Stimulated activated memory B cell treated with anti-CD40 and anti-IgM and Interleukin-4, amounts not matched to agents 10 μg/mL and 1 μg/mL and 100 μg/mL, for 72 hours (primary cell): ENCODE measurements at regions not wholly inside any gene's neighbourhood (a gene's known extent, or its start where the extent isn't known, plus 50 kb on each side); places are given as distances from the start of the nearest gene placed in this dataset.
A peak's percentile ranks its signal among the peaks of the same experiment; 100 is the strongest.

ENCODE experiments used
- ATAC-seq: fragments of 150-1000 bp; cut with Tn5 transposase; 2 replicates; pipeline ENCODE4 v1.10.0; 2021
- H3K27ac Mint-ChIP-seq: one replicate; pipeline ENCODE4 v1.8.0; 2022; ENCODE audit warnings: mild to moderate bottlenecking, mixed read lengths
- H3K27me3 Mint-ChIP-seq: one replicate; pipeline ENCODE4 v1.8.0; 2022; ENCODE audit warnings: mixed read lengths
- H3K36me3 Mint-ChIP-seq: one replicate; pipeline ENCODE4 v1.8.0; 2022; ENCODE audit warnings: mixed read lengths
- H3K4me1 Mint-ChIP-seq: one replicate; pipeline ENCODE4 v1.8.0; 2022; ENCODE audit warnings: mixed read lengths
- H3K4me3 Mint-ChIP-seq: one replicate; pipeline ENCODE4 v1.8.0; 2022; ENCODE audit warnings: mild to moderate bottlenecking, moderate library complexity, mixed read lengths
- H3K9me3 Mint-ChIP-seq: one replicate; pipeline ENCODE4 v1.8.0; 2022; ENCODE audit warnings: mixed read lengths

DNA sequence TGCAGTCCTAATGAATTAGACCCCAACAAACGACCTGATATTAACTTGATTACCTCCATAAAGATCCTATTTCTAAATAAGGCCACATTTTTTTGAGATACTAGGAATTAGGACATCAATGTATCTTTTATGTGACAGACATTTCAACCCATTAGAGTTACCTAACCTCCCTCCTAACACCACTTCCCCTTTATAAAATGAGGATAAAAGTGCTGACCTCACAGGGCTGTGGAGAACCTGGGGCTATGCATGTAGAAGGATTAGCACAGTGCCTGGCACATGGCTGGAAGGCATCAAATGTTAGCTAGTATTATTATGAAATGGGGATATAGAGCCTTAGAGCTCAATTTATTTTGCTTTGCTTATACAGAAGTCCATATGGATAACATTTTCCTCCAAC lies 53.5 kb upstream of the LRRN1 start:
- H3K9me3 Mint-ChIP-seq = no peaks in the 10 kb centered on the region
- H3K4me3 Mint-ChIP-seq = no peak overlapping the region
- no peak for ATAC-seq
- H3K4me1 Mint-ChIP-seq = peaks cover 37% of the 10 kb centered on the region
- no peaks in the 10 kb centered on the region for H3K36me3 Mint-ChIP-seq
- no peaks in the 10 kb centered on the region for H3K27me3 Mint-ChIP-seq
- H3K27ac Mint-ChIP-seq = peak overlapping the region; percentile 45

DNA sequence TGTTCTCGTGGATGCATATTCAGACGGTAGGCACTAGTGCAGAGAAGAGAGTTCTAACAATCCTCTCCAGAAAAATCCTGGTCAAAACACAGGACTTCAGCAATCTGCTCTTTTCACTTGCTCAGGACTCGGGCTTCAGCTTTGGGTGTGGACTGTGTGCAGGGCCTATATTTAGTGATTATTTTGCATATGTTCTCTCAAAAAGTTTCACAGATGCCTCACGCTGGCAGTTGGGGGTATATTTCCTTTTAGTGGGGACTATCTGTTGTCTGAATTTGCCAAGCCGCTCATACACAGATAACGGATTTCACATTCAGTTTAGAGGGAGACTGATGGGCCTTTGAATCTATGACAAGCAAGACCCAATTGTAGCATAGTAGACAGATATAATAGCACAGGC lies 54.4 kb upstream of the LRRN1 start:
- Mint-ChIP-seq H3K27ac (peak overlapping the region; percentile 45), H3K9me3 (no peaks in the 10 kb centered on the region), H3K4me1 (peaks cover 46% of the 10 kb centered on the region), H3K4me3 (peak overlapping the region; percentile 3), H3K36me3 (no peaks in the 10 kb centered on the region), H3K27me3 (no peaks in the 10 kb centered on the region)
- peak; percentile 60 for ATAC-seq

- ATAC-seq = no peak
- Mint-ChIP-seq H3K4me3 (no peak overlapping the region), H3K27me3 (no peaks in the 10 kb centered on the region), H3K36me3 (no peaks in the 10 kb centered on the region), H3K4me1 (peaks cover 49% of the 10 kb centered on the region), H3K27ac (peak overlapping the region; percentile 45), H3K9me3 (no peaks in the 10 kb centered on the region)
Observed at GRCh38 chr3:3743754-3744153, 55.5 kb upstream of the LRRN1 start.

DNA sequence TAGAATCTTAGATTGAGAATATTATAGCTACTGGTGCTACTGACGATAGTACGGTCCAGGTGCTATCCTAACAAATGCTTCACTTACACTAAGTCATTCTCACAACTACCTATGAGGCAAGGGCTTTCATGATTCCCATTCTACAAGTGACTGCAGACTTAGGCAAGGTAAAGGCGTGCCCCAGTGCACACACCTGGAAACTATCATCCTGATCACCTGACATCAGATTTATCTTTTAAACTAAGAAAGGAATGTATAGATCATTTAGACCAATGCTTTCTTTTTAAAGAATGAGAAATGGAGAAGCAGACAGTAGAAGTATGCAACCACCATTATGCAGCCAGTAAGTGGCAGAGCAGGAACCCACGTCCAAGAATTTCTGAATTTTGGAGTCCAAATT lies 59.2 kb upstream of the LRRN1 start:
- no peak overlapping the region for H3K4me3 Mint-ChIP-seq
- H3K27me3 Mint-ChIP-seq = no peaks in the 10 kb centered on the region
- no peaks in the 10 kb centered on the region for H3K36me3 Mint-ChIP-seq
- ATAC-seq = no peak
- H3K9me3 Mint-ChIP-seq = no peaks in the 10 kb centered on the region
- peak overlapping the region; percentile 32 for H3K27ac Mint-ChIP-seq
- H3K4me1 Mint-ChIP-seq = peaks cover 40% of the 10 kb centered on the region

- no peaks in the 10 kb centered on the region for H3K27me3 Mint-ChIP-seq
- H3K27ac Mint-ChIP-seq = no peak overlapping the region
- peaks cover 35% of the 10 kb centered on the region for H3K4me1 Mint-ChIP-seq
- ATAC-seq = no peak
- no peaks in the 10 kb centered on the region for H3K9me3 Mint-ChIP-seq
- H3K36me3 Mint-ChIP-seq = no peaks in the 10 kb centered on the region
- no peak overlapping the region for H3K4me3 Mint-ChIP-seq
Observed at GRCh38 chr3:3739330-3740060, 59.7 kb upstream of the LRRN1 start.

DNA sequence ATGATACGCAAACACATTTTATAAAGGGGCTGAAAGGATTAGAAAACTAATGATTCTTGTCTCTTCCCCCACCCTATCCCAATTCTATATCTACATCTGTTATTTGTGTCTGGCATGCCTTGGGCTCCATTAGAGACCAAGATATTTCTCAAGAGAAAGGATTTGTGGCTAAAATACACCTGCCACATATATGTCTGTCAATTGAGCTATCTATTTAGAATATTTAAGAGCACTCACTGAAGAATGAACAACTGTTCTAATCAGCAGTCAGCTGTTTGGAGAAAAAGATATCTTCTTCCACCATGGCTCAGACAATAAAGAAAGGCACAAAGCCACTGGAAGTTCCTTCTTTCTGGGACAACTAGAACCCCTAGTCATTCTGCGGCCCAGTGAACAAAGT lies 61.7 kb upstream of the LRRN1 start:
- Mint-ChIP-seq H3K4me3 (no peak overlapping the region), H3K27ac (no peak overlapping the region), H3K36me3 (no peaks in the 10 kb centered on the region), H3K27me3 (no peaks in the 10 kb centered on the region), H3K9me3 (no peaks in the 10 kb centered on the region), H3K4me1 (peaks cover 23% of the 10 kb centered on the region)
- ATAC-seq = no peak

- Mint-ChIP-seq H3K4me1 (peaks cover 14% of the 10 kb centered on the region), H3K27me3 (no peaks in the 10 kb centered on the region), H3K36me3 (no peaks in the 10 kb centered on the region), H3K27ac (no peak overlapping the region), H3K4me3 (no peak overlapping the region), H3K9me3 (no peaks in the 10 kb centered on the region)
- no peak for ATAC-seq
Observed at GRCh38 chr3:3735919-3736318, 63.3 kb upstream of the LRRN1 start.

- Mint-ChIP-seq H3K27ac (no peak overlapping the region), H3K4me1 (peaks cover 3% of the 10 kb centered on the region), H3K36me3 (no peaks in the 10 kb centered on the region), H3K4me3 (no peak overlapping the region), H3K27me3 (no peaks in the 10 kb centered on the region), H3K9me3 (no peaks in the 10 kb centered on the region)
- ATAC-seq = no peak
Observed at GRCh38 chr3:3734881-3735280, 64.3 kb upstream of the LRRN1 start.

DNA sequence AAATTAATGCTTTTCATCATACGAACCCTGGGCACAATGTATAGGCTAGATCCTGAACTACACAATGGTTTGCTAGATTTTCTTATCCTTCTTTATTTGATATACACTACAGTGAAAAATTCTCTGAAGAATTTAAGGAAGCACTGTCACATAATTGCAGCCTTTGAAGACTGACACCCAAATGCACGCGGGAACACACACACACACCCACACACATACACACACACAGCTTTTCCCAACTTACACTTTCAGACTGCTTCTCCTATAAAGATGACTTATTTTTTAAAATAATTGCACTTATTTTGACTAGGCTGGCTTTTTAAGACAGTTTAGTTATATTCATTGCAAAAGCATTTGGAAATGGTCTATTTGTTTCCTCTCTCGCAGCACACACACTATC lies 70.0 kb upstream of the LRRN1 start:
- no peaks in the 10 kb centered on the region for H3K36me3 Mint-ChIP-seq
- H3K4me3 Mint-ChIP-seq = no peak overlapping the region
- no peaks in the 10 kb centered on the region for H3K27me3 Mint-ChIP-seq
- H3K4me1 Mint-ChIP-seq = no peaks in the 10 kb centered on the region
- H3K27ac Mint-ChIP-seq = no peak overlapping the region
- ATAC-seq = no peak
- no peaks in the 10 kb centered on the region for H3K9me3 Mint-ChIP-seq

GRCh38 chr3:3726549-3726948 lies 72.7 kb upstream of the LRRN1 start:
- no peak overlapping the region for H3K27ac Mint-ChIP-seq
- H3K4me3 Mint-ChIP-seq = no peak overlapping the region
- H3K4me1 Mint-ChIP-seq = no peaks in the 10 kb centered on the region
- H3K36me3 Mint-ChIP-seq = no peaks in the 10 kb centered on the region
- H3K9me3 Mint-ChIP-seq = no peaks in the 10 kb centered on the region
- no peak for ATAC-seq
- no peaks in the 10 kb centered on the region for H3K27me3 Mint-ChIP-seq

- H3K27me3 Mint-ChIP-seq = no peaks in the 10 kb centered on the region
- peaks cover 6% of the 10 kb centered on the region for H3K9me3 Mint-ChIP-seq
- no peak overlapping the region for H3K27ac Mint-ChIP-seq
- no peak for ATAC-seq
- no peak overlapping the region for H3K4me3 Mint-ChIP-seq
- no peaks in the 10 kb centered on the region for H3K4me1 Mint-ChIP-seq
- peaks cover 5% of the 10 kb centered on the region for H3K36me3 Mint-ChIP-seq
Observed at GRCh38 chr3:3714572-3714971, 84.7 kb upstream of the LRRN1 start.

DNA sequence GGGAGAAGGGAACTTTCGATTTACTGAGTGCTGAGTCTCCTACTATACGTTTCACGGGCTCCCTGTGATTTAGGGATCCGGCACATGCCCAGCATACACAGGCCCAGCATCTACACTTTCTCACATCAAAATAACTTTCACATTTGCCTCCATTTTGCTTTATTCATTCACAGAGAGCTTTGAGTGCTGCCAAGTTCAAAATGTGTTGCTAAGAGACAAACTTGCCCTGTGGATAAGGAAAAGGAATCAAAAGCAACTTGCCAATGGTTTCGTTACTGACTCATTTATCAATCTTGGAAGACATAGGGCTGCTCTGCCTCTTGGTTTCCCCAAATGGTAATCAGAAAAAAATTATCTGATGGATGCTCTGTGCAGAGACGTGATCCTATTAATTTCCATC lies 86.3 kb upstream of the LRRN1 start:
- Mint-ChIP-seq H3K4me1 (no peaks in the 10 kb centered on the region), H3K9me3 (peaks cover 3% of the 10 kb centered on the region), H3K4me3 (no peak overlapping the region), H3K27me3 (no peaks in the 10 kb centered on the region), H3K36me3 (peaks cover 5% of the 10 kb centered on the region), H3K27ac (no peak overlapping the region)
- no peak for ATAC-seq

- Mint-ChIP-seq H3K4me1 (no peaks in the 10 kb centered on the region), H3K9me3 (peaks cover 3% of the 10 kb centered on the region), H3K4me3 (no peak overlapping the region), H3K27me3 (no peaks in the 10 kb centered on the region), H3K27ac (no peak overlapping the region), H3K36me3 (no peaks in the 10 kb centered on the region)
- ATAC-seq = no peak
Observed at GRCh38 chr3:3708769-3709115, 90.5 kb upstream of the LRRN1 start.

GRCh38 chr3:3707858-3708768 lies 91.1 kb upstream of the LRRN1 start:
- H3K9me3 Mint-ChIP-seq = peaks cover 3% of the 10 kb centered on the region
- H3K36me3 Mint-ChIP-seq = no peaks in the 10 kb centered on the region
- ATAC-seq = no peak
- H3K27me3 Mint-ChIP-seq = no peaks in the 10 kb centered on the region
- H3K4me1 Mint-ChIP-seq = no peaks in the 10 kb centered on the region
- no peak overlapping the region for H3K27ac Mint-ChIP-seq
- H3K4me3 Mint-ChIP-seq = no peak overlapping the region

DNA sequence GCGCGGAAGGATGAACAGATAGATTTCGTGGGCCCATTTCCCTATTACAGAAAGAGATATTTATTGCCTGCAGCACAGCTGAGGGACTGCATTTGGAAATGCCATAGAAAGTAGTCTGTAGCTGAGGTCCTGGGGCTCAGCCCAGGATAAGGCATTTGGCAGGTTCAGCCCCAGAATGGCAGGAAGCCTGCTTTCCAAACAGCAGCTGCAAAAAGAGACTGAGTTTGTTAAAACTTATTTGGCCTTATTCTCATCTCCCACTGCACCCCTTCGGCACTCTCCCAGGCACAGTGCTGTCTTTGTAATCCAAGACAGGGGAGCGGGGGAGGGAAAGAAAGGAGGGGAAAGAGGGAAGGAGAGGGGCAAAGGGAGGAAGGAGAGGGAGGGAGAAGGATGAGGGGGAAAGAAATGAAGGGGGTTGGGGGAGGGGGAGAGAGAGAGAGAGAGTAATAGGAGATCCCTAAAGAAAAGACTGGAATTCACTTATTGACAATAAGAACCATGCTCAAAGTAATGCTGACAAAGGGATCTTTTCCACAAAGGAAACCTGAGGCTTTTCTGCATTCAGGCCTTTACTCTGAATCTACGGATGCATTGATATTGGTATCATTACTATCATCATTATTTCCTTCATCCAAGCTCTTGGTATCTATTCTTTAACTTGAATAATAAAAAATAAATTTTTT lies 94.0 kb upstream of the LRRN1 start:
- Mint-ChIP-seq H3K9me3 (no peaks in the 10 kb centered on the region), H3K27ac (no peak overlapping the region), H3K4me3 (no peak overlapping the region), H3K27me3 (no peaks in the 10 kb centered on the region), H3K36me3 (no peaks in the 10 kb centered on the region), H3K4me1 (peaks cover 6% of the 10 kb centered on the region)
- ATAC-seq = no peak
